OCI-LY7 (cell line): ENCODE measurements at regions not wholly inside any gene's neighbourhood (a gene's known extent, or its start where the extent isn't known, plus 50 kb on each side); places are given as distances from the start of the nearest gene placed in this dataset.

ENCODE experiments used
- BruUV-seq: library from RNA; stranded (reverse); fragments of 400-500 nt; replicated peaks from 2 replicates; lab custom pipeline; 2021; lab: Mats Ljungman, UMichigan
- CTCF ChIA-PET: fragments of 300-600 bp; sonication (Branson Sonifier 250); formaldehyde crosslinking; loops from one replicate; lab custom pipeline; 2022; ENCODE audit warnings: antibody characterized with exemption; ENCODE audit not compliant: unreplicated experiment; lab: Charles Lee
- POLR2A ChIA-PET: fragments of 300-600 bp; sonication (Branson Sonifier 250); formaldehyde crosslinking; loops from one replicate; lab custom pipeline; 2022; ENCODE audit warnings: antibody characterized with exemption; lab: Charles Lee
- DNase-seq: peaks from one replicate; pipeline ENCODE4 v3.0.0-alpha.2; 2015; ENCODE audit warnings: low spot score
- H2AFZ ChIP-seq: fragments of 200-600 bp; sonication (generic), shearing (Covaris generic); 2 replicates; pipeline ENCODE4 v1.6.1; 2014; ENCODE audit warnings: mild to moderate bottlenecking, antibody characterized with exemption, low read length, moderate library complexity
- H3K27ac ChIP-seq: fragments of 200-600 bp; sonication (generic); 2 replicates; pipeline ENCODE4 v1.5.1; 2014; ENCODE audit warnings: mixed run types, low read depth, mild to moderate bottlenecking, moderate library complexity, low read length, inconsistent platforms; ENCODE audit not compliant: poor library complexity, severe bottlenecking
- H3K36me3 ChIP-seq: fragments of 200-600 bp; sonication (generic); 2 replicates; pipeline ENCODE4 v1.6.1; 2014; ENCODE audit warnings: mild to moderate bottlenecking, antibody characterized with exemption, low read length, moderate library complexity, mixed read lengths; ENCODE audit not compliant: insufficient read depth
- H3K4me1 ChIP-seq: fragments of 200-600 bp; sonication (generic); 2 replicates; pipeline ENCODE4 v1.5.1; 2014; ENCODE audit warnings: mild to moderate bottlenecking, low read length; ENCODE audit not compliant: insufficient read depth, poor library complexity, severe bottlenecking
- H3K4me2 ChIP-seq: fragments of 200-600 bp; sonication (generic); 2 replicates; pipeline ENCODE4 v1.6.1; 2014; ENCODE audit warnings: mild to moderate bottlenecking, low read length
- H3K4me3 ChIP-seq: fragments of 200-600 bp; sonication (generic); 2 replicates; pipeline ENCODE4 v1.5.1; 2014; ENCODE audit warnings: mild to moderate bottlenecking, low read depth, low read length; ENCODE audit not compliant: poor library complexity, severe bottlenecking
- H3K79me2 ChIP-seq: fragments of 200-600 bp; sonication (generic); 2 replicates; pipeline ENCODE4 v1.6.1; 2016; ENCODE audit warnings: low read depth, mild to moderate bottlenecking, low read length, moderate library complexity, mixed read lengths; ENCODE audit not compliant: insufficient read depth
- H3K9me2 ChIP-seq: fragments of 200-600 bp; sonication (generic); 2 replicates; pipeline ENCODE4 v1.6.1; 2016; ENCODE audit warnings: mild to moderate bottlenecking, low read length, mixed read lengths; ENCODE audit not compliant: insufficient read depth
- H3K9me3 ChIP-seq: fragments of 200-600 bp; sonication (generic); 2 replicates; pipeline ENCODE4 v1.6.1; 2014; ENCODE audit warnings: mild to moderate bottlenecking, mixed run types, low read length, mixed read lengths
- H4K20me1 ChIP-seq: fragments of 200-600 bp; sonication (generic); 2 replicates; pipeline ENCODE4 v1.6.1; 2014; ENCODE audit warnings: mild to moderate bottlenecking, antibody characterized with exemption, low read length, moderate library complexity, mixed read lengths; ENCODE audit not compliant: insufficient read depth
- EZH2phosphoT487 ChIP-seq: fragments of 200-600 bp; sonication (generic); IDR thresholded peaks from 2 replicates; pipeline ENCODE4 v1.6.1; 2018; ENCODE audit warnings: low read depth, borderline replicate concordance, mild to moderate bottlenecking, mixed run types, antibody characterized with exemption, low read length, moderate library complexity, mixed read lengths
- intact Hi-C: fragments of 100-400 bp; cut with micrococcal nuclease; formaldehyde crosslinking; loops from one replicate; pipeline ENCODE4 v1.10.0; 2022; ENCODE audit not compliant: unreplicated experiment
- TF ChIP-seq, protein P1 (sequence below): fragments of 200-600 bp; sonication (generic); conservative IDR thresholded peaks from 2 replicates; pipeline ENCODE4 v1.5.1; 2014; ENCODE audit warnings: mild to moderate bottlenecking, antibody characterized with exemption, low read length, moderate library complexity, mixed read lengths

DNA sequence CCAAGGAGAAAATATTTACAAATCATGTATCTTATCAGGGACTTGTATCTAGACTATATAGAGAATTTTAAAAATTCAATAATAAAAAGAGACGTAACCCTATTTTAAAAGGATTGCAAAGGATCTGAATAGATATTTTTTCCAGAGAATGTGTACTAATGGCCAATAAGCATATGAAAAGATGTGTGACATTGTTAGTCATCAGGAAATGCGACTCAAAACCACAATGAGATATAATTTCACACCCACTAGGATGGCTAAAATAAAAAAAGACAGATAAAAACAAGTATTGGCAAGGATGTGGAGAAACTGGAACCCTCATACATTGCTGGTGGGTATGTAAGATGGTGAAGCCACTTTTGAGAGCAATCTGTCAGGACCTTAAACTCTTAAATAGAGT, 141.9 kb upstream of the BMP4 start:
- POLR2A ChIA-PET = no interaction called here
- H2AFZ ChIP-seq = no peak overlapping the region
- H3K79me2 ChIP-seq = no peaks in the 10 kb centered on the region
- DNase-seq = no peak
- H3K4me3 ChIP-seq = no peak overlapping the region
- H3K9me3 ChIP-seq = 0 out of 2 replicates have a peak, but pooled peaks cover 9% of the 10 kb centered on the region
- no peak for TF ChIP-seq EZH2phosphoT487
- TF ChIP-seq, protein P1, sequence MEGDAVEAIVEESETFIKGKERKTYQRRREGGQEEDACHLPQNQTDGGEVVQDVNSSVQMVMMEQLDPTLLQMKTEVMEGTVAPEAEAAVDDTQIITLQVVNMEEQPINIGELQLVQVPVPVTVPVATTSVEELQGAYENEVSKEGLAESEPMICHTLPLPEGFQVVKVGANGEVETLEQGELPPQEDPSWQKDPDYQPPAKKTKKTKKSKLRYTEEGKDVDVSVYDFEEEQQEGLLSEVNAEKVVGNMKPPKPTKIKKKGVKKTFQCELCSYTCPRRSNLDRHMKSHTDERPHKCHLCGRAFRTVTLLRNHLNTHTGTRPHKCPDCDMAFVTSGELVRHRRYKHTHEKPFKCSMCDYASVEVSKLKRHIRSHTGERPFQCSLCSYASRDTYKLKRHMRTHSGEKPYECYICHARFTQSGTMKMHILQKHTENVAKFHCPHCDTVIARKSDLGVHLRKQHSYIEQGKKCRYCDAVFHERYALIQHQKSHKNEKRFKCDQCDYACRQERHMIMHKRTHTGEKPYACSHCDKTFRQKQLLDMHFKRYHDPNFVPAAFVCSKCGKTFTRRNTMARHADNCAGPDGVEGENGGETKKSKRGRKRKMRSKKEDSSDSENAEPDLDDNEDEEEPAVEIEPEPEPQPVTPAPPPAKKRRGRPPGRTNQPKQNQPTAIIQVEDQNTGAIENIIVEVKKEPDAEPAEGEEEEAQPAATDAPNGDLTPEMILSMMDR = no peak
- H3K4me1 ChIP-seq = no peaks in the 10 kb centered on the region
- no peaks in the 10 kb centered on the region for H3K36me3 ChIP-seq
- no TSS peak for BruUV-seq
- H3K27ac ChIP-seq = no peak overlapping the region
- CTCF ChIA-PET = no interaction called here
- no peaks in the 10 kb centered on the region for H4K20me1 ChIP-seq
- H3K4me2 ChIP-seq = no peak overlapping the region
- H3K9me2 ChIP-seq = no peaks in the 10 kb centered on the region
- intact Hi-C loops = no loop called here

DNA sequence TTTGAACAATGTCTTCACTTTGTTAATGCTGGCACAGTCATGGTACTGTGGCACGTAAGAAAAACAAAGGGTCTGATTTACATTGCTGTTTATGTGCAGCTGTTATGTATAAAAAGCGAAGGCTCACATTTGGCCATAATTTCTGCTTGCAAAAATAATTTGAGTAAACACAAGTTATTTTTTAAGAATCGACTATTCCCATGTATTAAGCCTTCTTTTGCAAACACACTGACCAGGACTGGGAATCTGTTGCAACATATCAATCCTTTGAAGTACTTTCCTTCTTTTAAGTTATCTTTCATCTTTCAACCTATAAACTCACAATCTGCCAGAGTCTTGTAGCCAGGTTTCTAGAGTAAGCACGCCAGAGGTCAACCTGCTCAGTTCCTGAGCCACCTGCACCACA, 145.4 kb upstream of the BMP4 start:
- intact Hi-C loops = no loop called here
- H3K27ac ChIP-seq = no peak overlapping the region
- no peaks in the 10 kb centered on the region for H3K4me1 ChIP-seq
- TF ChIP-seq, protein P1 = no peak
- TF ChIP-seq EZH2phosphoT487 = no peak
- CTCF ChIA-PET = no interaction called here
- H3K79me2 ChIP-seq = no peaks in the 10 kb centered on the region
- H2AFZ ChIP-seq = no peak overlapping the region
- H3K4me2 ChIP-seq = no peak overlapping the region
- POLR2A ChIA-PET = interaction anchor here (2.4 kb wide), 1 partner anchor 11 kb away, joined by 8 read pairs; no protein-coding TSS in a partner anchor
- no peaks in the 10 kb centered on the region for H3K9me3 ChIP-seq
- no peaks in the 10 kb centered on the region for H4K20me1 ChIP-seq
- no peaks in the 10 kb centered on the region for H3K9me2 ChIP-seq
- DNase-seq = no peak
- BruUV-seq = no TSS peak
- no peak overlapping the region for H3K4me3 ChIP-seq
- no peaks in the 10 kb centered on the region for H3K36me3 ChIP-seq

DNA sequence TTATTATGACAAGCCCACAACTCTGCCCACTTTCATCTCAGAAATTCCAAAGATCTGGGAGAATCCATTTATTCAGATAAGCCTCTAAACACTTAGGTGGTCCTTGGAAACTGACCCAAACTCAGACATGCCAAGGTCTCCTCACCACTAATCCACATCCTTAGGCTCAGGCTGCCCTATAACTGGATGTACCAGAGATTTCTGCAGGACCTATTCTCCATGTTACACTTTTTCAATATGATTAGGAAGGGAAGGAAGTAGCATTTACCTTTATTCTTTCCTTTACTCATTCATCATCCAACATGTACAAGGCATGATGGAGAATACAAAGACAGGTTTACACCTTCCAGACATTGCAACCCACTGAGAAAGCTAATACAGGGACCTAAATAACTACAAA, 145.9 kb upstream of the BMP4 start:
- Histone ChIP-seq H4K20me1 (no peaks in the 10 kb centered on the region), H3K4me1 (no peaks in the 10 kb centered on the region), H2AFZ (no peak overlapping the region), H3K36me3 (no peaks in the 10 kb centered on the region), H3K4me3 (no peak overlapping the region), H3K27ac (no peak overlapping the region), H3K4me2 (no peak overlapping the region), H3K9me2 (no peaks in the 10 kb centered on the region), H3K79me2 (no peaks in the 10 kb centered on the region), H3K9me3 (no peaks in the 10 kb centered on the region)
- DNase-seq = no peak
- CTCF ChIA-PET = no interaction called here
- intact Hi-C loops = no loop called here
- no TSS peak for BruUV-seq
- POLR2A ChIA-PET = interaction anchor here (0.7 kb wide), 1 partner anchor 748 kb away, joined by 3 read pairs; no protein-coding TSS in a partner anchor
- no peak for TF ChIP-seq EZH2phosphoT487
- TF ChIP-seq, protein P1 = no peak
